ENCODE measurements at regions not wholly inside any gene's neighbourhood (a gene's known extent, or its start where the extent isn't known, plus 50 kb on each side); places are given as distances from the start of the nearest gene placed in this dataset.

DNA sequence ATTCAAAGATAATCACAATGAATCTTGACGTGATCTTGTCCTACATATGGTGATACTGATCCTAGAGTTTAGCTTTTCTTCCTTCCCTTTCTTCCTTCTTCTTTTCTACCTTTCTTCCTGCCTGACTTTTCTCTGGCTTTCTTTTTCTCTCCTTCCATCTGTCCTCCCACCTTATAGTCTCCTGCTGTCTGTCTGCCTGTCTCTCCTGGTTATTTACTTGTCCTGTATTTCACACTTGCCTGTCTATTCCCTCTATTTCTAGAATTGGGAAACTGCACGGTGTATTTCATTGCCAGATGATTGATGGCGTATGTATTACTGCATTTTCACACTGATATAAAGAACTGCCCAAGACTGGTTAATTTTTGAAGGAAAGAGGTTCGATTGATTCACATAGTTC is 718.1 kb upstream of the CDH6 start:
- TF ChIP-seq, protein P1, sequence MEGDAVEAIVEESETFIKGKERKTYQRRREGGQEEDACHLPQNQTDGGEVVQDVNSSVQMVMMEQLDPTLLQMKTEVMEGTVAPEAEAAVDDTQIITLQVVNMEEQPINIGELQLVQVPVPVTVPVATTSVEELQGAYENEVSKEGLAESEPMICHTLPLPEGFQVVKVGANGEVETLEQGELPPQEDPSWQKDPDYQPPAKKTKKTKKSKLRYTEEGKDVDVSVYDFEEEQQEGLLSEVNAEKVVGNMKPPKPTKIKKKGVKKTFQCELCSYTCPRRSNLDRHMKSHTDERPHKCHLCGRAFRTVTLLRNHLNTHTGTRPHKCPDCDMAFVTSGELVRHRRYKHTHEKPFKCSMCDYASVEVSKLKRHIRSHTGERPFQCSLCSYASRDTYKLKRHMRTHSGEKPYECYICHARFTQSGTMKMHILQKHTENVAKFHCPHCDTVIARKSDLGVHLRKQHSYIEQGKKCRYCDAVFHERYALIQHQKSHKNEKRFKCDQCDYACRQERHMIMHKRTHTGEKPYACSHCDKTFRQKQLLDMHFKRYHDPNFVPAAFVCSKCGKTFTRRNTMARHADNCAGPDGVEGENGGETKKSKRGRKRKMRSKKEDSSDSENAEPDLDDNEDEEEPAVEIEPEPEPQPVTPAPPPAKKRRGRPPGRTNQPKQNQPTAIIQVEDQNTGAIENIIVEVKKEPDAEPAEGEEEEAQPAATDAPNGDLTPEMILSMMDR (IDR thresholded peaks at IDR 0.05): no peak
- no peak for TF ChIP-seq POLR2A (IDR thresholded peaks at IDR 0.05)

All from Peyer's patch (tissue), 4 donors.